Cardiac muscle cell (in vitro differentiated cells and primary cell): ENCODE measurements at regions not wholly inside any gene's neighbourhood (a gene's known extent, or its start where the extent isn't known, plus 50 kb on each side); places are given as distances from the start of the nearest gene placed in this dataset.

Experiments used
- DNase-seq, 2 donors: peaks; one replicate each; pipeline versions ENCODE4 v3.0.0 to v3.0.0-alpha.2; 2010 to 2017; ENCODE audit warnings: low read depth in 1 of 2, low spot score in 1 of 2
- H3K27ac ChIP-seq: fragments of 200-600 bp; sonication (generic); 2 replicates; pipeline ENCODE4 v1.5.1; 2016
- H3K27me3 ChIP-seq: fragments of 200-600 bp; sonication (generic); 2 replicates; pipeline ENCODE4 v1.6.0; 2016; ENCODE audit warnings: control low read depth
- H3K36me3 ChIP-seq: fragments of 200-600 bp; sonication (generic); 2 replicates; pipeline ENCODE4 v1.5.1; 2016; ENCODE audit warnings: control low read depth
- H3K4me1 ChIP-seq: fragments of 200-600 bp; sonication (generic); 2 replicates; pipeline ENCODE4 v1.8.1; 2017; ENCODE audit warnings: low read depth, mild to moderate bottlenecking, mixed run types
- H3K4me3 ChIP-seq: fragments of 200-600 bp; sonication (generic); 2 replicates; pipeline ENCODE4 v1.5.1; 2016; ENCODE audit warnings: mild to moderate bottlenecking
- H3K9me3 ChIP-seq: fragments of 200-600 bp; sonication (generic); 2 replicates; pipeline ENCODE4 v1.5.1; 2017; ENCODE audit warnings: low read depth, mild to moderate bottlenecking, control low read depth
- TF ChIP-seq, protein P1 (sequence below): IDR thresholded peaks from 2 replicates; pipeline ENCODE4 v1.5.1; 2012; ENCODE audit warnings: low read depth, mild to moderate bottlenecking, low read length

DNA sequence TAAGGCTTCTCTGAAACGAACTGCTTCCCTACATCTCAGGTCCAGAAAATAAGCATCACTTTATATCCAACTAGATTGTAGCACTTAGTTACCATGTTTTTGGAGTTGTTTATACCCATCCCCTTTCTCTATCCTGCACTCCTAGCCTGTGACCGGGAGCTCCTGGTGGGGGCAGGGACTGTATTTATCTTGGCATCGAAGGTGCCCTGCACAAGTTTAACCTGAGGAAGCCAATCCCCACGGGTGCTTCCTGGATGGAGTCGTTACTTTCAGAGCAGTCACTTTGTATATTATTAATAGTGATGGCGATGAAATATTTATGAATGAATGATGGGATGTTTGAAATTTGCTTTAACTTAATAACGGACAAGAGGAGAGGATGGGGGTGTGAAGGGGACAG is 73.9 kb downstream of the KLHDC7A start:
- no peak overlapping the region for H3K4me3 ChIP-seq

DNA sequence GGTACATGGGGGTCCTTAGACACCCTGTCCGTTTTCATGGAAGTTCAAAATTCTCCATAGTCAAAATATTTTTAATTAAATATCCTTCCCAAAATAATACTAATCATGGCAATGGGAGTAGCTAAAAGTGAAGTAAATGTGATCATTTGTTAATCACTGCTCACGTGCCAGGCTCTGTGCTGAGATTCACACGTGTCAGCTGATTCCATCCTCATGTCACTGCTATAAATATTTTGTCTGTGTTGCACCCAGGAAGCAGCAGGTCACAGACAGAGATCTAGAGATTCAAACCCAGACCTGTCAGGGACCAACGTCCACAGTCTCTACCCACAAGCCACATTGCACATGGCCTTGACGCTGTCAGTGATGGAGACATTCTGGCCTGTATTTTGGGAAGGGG is 74.3 kb downstream of the KLHDC7A start:
- Histone ChIP-seq H3K27me3 (peaks cover 29% of the 10 kb centered on the region), H3K36me3 (no peaks in the 10 kb centered on the region), H3K9me3 (no peaks in the 10 kb centered on the region), H3K4me3 (no peak overlapping the region), H3K4me1 (peaks cover 6% of the 10 kb centered on the region), H3K27ac (no peak overlapping the region)
- TF ChIP-seq, protein P1, sequence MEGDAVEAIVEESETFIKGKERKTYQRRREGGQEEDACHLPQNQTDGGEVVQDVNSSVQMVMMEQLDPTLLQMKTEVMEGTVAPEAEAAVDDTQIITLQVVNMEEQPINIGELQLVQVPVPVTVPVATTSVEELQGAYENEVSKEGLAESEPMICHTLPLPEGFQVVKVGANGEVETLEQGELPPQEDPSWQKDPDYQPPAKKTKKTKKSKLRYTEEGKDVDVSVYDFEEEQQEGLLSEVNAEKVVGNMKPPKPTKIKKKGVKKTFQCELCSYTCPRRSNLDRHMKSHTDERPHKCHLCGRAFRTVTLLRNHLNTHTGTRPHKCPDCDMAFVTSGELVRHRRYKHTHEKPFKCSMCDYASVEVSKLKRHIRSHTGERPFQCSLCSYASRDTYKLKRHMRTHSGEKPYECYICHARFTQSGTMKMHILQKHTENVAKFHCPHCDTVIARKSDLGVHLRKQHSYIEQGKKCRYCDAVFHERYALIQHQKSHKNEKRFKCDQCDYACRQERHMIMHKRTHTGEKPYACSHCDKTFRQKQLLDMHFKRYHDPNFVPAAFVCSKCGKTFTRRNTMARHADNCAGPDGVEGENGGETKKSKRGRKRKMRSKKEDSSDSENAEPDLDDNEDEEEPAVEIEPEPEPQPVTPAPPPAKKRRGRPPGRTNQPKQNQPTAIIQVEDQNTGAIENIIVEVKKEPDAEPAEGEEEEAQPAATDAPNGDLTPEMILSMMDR = no peak
- no peak for DNase-seq

More for the DNA sequence above, 73.9 kb downstream of the KLHDC7A start:
- Histone ChIP-seq H3K36me3 (no peaks in the 10 kb centered on the region), H3K27me3 (peaks cover 25% of the 10 kb centered on the region), H3K9me3 (no peaks in the 10 kb centered on the region), H3K27ac (no peak overlapping the region), H3K4me1 (peaks cover 6% of the 10 kb centered on the region)
- TF ChIP-seq, protein P1 = no peak
- DNase-seq = no peak

DNA sequence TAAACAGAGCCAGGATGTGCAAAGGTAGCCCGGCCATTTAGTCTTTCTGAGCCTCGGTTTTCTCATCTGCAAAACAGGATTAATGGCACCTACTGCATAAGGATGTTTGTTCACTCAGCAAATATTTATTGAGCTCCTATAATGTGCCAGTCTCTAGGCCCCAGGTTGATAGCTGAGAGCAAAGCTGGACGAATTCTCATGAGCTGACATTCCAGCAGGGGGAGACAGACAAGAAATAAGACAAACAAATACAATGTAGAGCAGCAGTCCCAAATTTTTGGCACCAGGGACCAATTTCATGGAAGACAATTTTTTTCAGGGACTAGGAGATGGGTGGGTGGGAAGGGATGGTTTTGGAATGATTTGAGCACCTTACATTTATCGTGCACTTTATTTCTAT is 74.3 kb upstream of the PAX7 start:
- Histone ChIP-seq H3K36me3 (no peaks in the 10 kb centered on the region), H3K9me3 (no peaks in the 10 kb centered on the region), H3K4me3 (no peak overlapping the region), H3K27ac (no peak overlapping the region), H3K4me1 (peaks cover 6% of the 10 kb centered on the region), H3K27me3 (peaks cover 35% of the 10 kb centered on the region)
- DNase-seq = peak; percentile 33 to 37
- TF ChIP-seq, protein P1 = peak; percentile 52

DNA sequence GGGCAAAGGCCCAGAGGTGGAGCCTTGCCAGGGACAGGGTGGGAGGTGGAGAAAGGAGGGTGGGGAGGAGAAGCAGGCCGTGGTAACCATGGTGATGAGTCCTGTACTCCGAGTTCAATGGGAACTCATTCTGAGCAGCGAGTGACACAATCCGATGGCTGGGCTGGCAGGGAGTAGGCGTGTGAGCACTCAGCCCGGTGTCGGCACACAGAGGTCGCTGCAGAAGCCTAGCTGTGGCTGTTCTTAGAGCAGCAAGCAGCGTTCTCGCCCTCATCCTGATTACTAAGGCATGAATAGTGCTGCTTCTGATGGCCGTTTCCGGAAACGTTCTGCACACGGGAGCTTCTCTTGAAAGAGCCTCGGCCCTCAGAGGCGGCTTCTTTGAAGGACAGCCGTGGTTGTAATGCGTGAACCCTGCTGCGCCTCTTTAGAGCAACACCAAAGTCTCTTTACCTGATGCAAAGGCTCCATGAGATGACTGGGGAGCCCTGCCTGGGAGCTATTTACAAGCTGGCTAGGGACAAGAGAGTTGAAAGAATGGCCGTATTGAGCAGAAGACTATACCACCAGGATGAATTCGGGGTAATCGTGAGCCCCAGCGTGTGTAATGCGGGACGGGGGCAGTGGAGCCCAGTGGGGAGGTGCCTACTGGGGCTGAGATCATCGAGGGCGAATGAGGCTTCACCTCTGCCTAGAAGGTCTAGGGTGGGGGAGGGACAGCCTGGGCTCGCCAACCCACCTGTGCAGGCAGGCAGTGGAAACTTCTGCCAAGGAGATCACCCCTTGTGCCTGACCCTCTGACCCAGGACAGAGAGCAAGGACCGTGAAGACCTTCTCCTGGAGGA is 72.8 kb upstream of the PAX7 start:
- Histone ChIP-seq H3K4me3 (no peak overlapping the region), H3K9me3 (no peaks in the 10 kb centered on the region), H3K36me3 (no peaks in the 10 kb centered on the region), H3K4me1 (peaks cover 6% of the 10 kb centered on the region), H3K27me3 (peaks cover 35% of the 10 kb centered on the region), H3K27ac (no peak overlapping the region)
- TF ChIP-seq, protein P1 = no peak
- peak; percentile 12 to 54 for DNase-seq

DNA sequence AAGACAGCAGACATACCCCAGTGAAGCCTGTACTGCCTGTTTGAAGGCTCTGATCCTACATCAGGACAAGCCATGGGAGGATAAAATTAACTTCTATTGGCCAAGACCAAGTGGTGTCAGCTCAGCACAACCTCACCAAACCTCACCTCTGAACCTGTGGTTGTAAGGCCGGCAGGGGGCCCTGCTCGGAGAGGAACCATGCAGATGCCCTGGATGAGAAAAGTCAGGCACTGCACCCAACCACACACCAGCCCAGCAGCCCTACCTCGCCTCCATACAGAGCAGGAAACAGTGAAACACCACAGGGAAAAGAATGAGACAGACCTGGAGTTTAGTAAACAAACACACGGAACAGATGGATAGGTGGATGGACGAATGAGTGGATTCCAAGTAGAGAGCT is 70.0 kb upstream of the PAX7 start:
- DNase-seq = peak in 1 of 2 donors; percentile 11
- H3K9me3 ChIP-seq = no peaks in the 10 kb centered on the region
- H3K4me1 ChIP-seq = peaks cover 6% of the 10 kb centered on the region
- peaks cover 35% of the 10 kb centered on the region for H3K27me3 ChIP-seq
- TF ChIP-seq, protein P1 = no peak
- H3K36me3 ChIP-seq = no peaks in the 10 kb centered on the region
- no peak overlapping the region for H3K4me3 ChIP-seq
- H3K27ac ChIP-seq = no peak overlapping the region
